ENCODE measurements at regions not wholly inside any gene's neighbourhood (a gene's known extent, or its start where the extent isn't known, plus 50 kb on each side); places are given as distances from the start of the nearest gene placed in this dataset.

DNA sequence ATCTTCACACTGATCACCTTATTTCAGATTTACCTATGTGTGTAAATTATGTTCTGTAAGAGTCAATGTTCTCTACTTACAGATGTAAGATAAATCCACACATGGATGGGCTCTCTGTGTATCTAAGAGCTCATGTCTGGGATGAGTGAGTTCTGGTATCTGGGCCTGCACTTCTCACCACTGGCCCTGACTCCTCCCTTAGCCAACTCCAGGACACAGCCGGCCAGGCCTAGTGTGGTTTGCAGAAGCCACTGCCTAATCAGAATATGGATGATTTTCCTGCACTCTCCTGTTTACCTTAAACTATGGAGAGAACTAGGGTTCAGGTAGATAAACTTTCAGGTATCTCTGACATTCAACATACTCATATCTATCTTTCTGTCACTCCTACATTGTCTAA, 1284.8 kb downstream of the TMEM121 start:
- TF ChIP-seq EZH2 (IDR thresholded peaks at IDR 0.05; ENCODE audit: borderline replicate concordance, low read depth, low read length, severe bottlenecking) = no peak
- H3K9ac ChIP-seq (replicated peaks; ENCODE audit: extremely low read depth, insufficient read depth, low read length) = no peak overlapping the region
- dilution Hi-C loops (cut with MboI; ENCODE audit: extremely low pct_ligation_motif_present, low sequenced_read_pairs) = no loop called here
- intact Hi-C loops (cut with micrococcal nuclease) = no loop called here
- no peaks in the 10 kb centered on the region for H4K20me1 ChIP-seq (replicated peaks; ENCODE audit: control insufficient read depth, extremely low read depth, insufficient read depth, low read length)
- DNase-seq (ENCODE audit: low read depth, low spot score) (no peak), FAIRE-seq (no peak)
- no peak overlapping the region for H3K4me2 ChIP-seq (ENCODE audit: insufficient read depth, low read length)
- no peaks in the 10 kb centered on the region for H3K9me1 ChIP-seq (replicated peaks; ENCODE audit: control insufficient read depth, extremely low read depth, insufficient read depth, low read length)
- peaks cover 3% of the 10 kb centered on the region for H3K9me3 ChIP-seq (replicated peaks; ENCODE audit: control insufficient read depth, insufficient read depth, low read length)
- ChIA-PET POLR2A (no interaction called here), CTCF (no interaction called here)
- H3K27ac ChIP-seq (ENCODE audit: insufficient read depth, low read depth, low read length) = no peak overlapping the region
- no peaks in the 10 kb centered on the region for H3K4me1 ChIP-seq (ENCODE audit: control insufficient read depth, extremely low read depth, insufficient read depth, low read length)
- H3K4me3 ChIP-seq (replicated peaks in 1 of 3; ENCODE audit: insufficient read depth in 1 of 3, low read depth in 1 of 3, low read length in 3 of 3) = no peak overlapping the region
- H3K27me3 ChIP-seq (ENCODE audit: control insufficient read depth in 2 of 2, insufficient read depth in 2 of 2, low read length in 2 of 2) = no peaks in the 10 kb centered on the region
- no TSS peak for BruUV-seq (replicated peaks)
- no peaks in the 10 kb centered on the region for H3K79me2 ChIP-seq (ENCODE audit: control insufficient read depth, insufficient read depth, low read length)
- H3K36me3 ChIP-seq (ENCODE audit: control insufficient read depth in 2 of 2, extremely low read depth in 1 of 2, insufficient read depth in 2 of 2, low read length in 2 of 2) = no peaks in the 10 kb centered on the region
- H2AFZ ChIP-seq (ENCODE audit: low read depth, low read length) = no peak overlapping the region

DNA sequence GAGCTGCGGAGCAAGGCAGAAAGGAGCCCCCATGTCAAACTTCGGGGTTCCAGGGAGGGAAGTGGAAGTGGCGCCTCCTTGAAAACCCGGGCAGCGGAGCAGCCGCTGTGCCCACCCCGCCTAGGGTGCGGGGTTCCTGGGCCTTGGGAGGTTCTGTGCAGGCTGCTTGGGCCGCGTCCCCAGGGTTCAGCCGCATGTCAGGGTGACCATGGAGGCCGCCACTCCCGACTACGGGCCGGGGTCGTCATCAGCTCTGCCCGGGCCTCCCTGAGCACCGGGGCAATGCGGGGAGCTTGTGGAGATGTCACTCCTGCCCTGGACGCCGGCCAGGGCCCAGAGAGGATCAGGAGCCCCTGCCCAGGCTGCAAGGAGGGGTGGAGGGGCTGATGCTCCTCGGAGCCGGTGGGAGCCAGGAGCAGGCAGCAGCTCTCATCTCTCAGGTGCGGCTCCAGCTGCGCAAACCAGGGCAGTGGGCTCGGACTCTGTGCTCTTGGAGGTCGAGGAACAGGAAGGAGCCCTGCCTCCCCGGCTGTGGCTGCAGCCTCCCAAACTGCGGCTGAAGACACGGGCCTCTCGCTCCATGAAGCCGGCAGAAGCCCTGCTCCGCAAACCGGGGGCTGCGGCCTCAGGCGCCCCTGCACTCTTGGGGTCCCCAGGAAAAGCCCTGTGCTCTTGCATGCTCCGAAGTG, 1286.5 kb downstream of the TMEM121 start:
- Histone ChIP-seq H3K27me3 (ENCODE audit: control insufficient read depth in 2 of 2, insufficient read depth in 2 of 2, low read length in 2 of 2) (no peaks in the 10 kb centered on the region), H3K9me3 (replicated peaks; ENCODE audit: control insufficient read depth, insufficient read depth, low read length) (peaks cover 3% of the 10 kb centered on the region), H4K20me1 (replicated peaks; ENCODE audit: control insufficient read depth, extremely low read depth, insufficient read depth, low read length) (no peaks in the 10 kb centered on the region), H3K9me1 (replicated peaks; ENCODE audit: control insufficient read depth, extremely low read depth, insufficient read depth, low read length) (no peaks in the 10 kb centered on the region), H3K4me3 (replicated peaks in 1 of 3; ENCODE audit: insufficient read depth in 1 of 3, low read depth in 1 of 3, low read length in 3 of 3) (no peak overlapping the region), H3K79me2 (ENCODE audit: control insufficient read depth, insufficient read depth, low read length) (no peaks in the 10 kb centered on the region), H3K4me2 (ENCODE audit: insufficient read depth, low read length) (no peak overlapping the region), H3K9ac (replicated peaks; ENCODE audit: extremely low read depth, insufficient read depth, low read length) (no peak overlapping the region), H3K4me1 (ENCODE audit: control insufficient read depth, extremely low read depth, insufficient read depth, low read length) (no peaks in the 10 kb centered on the region), H2AFZ (ENCODE audit: low read depth, low read length) (no peak overlapping the region), H3K27ac (ENCODE audit: insufficient read depth, low read depth, low read length) (no peak overlapping the region), H3K36me3 (ENCODE audit: control insufficient read depth in 2 of 2, extremely low read depth in 1 of 2, insufficient read depth in 2 of 2, low read length in 2 of 2) (no peaks in the 10 kb centered on the region)
- CTCF ChIA-PET = no interaction called here
- no TSS peak for BruUV-seq (replicated peaks)
- FAIRE-seq (no peak), DNase-seq (ENCODE audit: low read depth, low spot score) (no peak)
- TF ChIP-seq EZH2 (IDR thresholded peaks at IDR 0.05; ENCODE audit: borderline replicate concordance, low read depth, low read length, severe bottlenecking) (no peak), POLR2A (IDR thresholded peaks at IDR 0.05; ENCODE audit: low read depth, low read length) (no peak), POLR2AphosphoS5 (IDR thresholded peaks at IDR 0.05; ENCODE audit: insufficient read depth, low read depth, low read length) (no peak), FOS (IDR thresholded peaks at IDR 0.05; ENCODE audit: borderline replicate concordance, insufficient read depth, low read length) (no peak), JUN (IDR thresholded peaks at IDR 0.05; ENCODE audit: borderline replicate concordance, insufficient read depth, insufficient read length, low read depth) (no peak), GATA2 (IDR thresholded peaks at IDR 0.05; ENCODE audit: insufficient read depth, insufficient read length, low read depth, low read length) (no peak), MYC (IDR thresholded peaks at IDR 0.05; ENCODE audit: low read depth, low read length) (no peak)
- TF ChIP-seq, protein P1, sequence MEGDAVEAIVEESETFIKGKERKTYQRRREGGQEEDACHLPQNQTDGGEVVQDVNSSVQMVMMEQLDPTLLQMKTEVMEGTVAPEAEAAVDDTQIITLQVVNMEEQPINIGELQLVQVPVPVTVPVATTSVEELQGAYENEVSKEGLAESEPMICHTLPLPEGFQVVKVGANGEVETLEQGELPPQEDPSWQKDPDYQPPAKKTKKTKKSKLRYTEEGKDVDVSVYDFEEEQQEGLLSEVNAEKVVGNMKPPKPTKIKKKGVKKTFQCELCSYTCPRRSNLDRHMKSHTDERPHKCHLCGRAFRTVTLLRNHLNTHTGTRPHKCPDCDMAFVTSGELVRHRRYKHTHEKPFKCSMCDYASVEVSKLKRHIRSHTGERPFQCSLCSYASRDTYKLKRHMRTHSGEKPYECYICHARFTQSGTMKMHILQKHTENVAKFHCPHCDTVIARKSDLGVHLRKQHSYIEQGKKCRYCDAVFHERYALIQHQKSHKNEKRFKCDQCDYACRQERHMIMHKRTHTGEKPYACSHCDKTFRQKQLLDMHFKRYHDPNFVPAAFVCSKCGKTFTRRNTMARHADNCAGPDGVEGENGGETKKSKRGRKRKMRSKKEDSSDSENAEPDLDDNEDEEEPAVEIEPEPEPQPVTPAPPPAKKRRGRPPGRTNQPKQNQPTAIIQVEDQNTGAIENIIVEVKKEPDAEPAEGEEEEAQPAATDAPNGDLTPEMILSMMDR (IDR thresholded peaks at IDR 0.05; ENCODE audit: extremely low read depth in 1 of 2, insufficient read depth in 1 of 2, low read depth in 1 of 2, low read length in 2 of 2) = no peak
- TF ChIP-seq, protein P2, sequence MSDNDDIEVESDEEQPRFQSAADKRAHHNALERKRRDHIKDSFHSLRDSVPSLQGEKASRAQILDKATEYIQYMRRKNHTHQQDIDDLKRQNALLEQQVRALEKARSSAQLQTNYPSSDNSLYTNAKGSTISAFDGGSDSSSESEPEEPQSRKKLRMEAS (IDR thresholded peaks at IDR 0.05; ENCODE audit: insufficient read depth, insufficient read length) = no peak
- dilution Hi-C loops (cut with MboI; ENCODE audit: extremely low pct_ligation_motif_present, low sequenced_read_pairs) = no loop called here
- intact Hi-C loops (cut with micrococcal nuclease) = no loop called here
- POLR2A ChIA-PET = no interaction called here

All from endothelial cell of umbilical vein (primary cell).